Sigmoid colon (tissue), 6 donors: ENCODE measurements at regions not wholly inside any gene's neighbourhood (a gene's known extent, or its start where the extent isn't known, plus 50 kb on each side); places are given as distances from the start of the nearest gene placed in this dataset.

Experiments
- DNase-seq: peaks from one replicate; pipeline ENCODE4 v3.0.0-alpha.2; 2019
- H3K27ac ChIP-seq, 4 donors: fragments of 200-600 bp; sonication (generic); one replicate each; pipeline ENCODE4 v1.5.1; 2016 to 2019; ENCODE audit warnings: mild to moderate bottlenecking in 1 of 4
- H3K27me3 ChIP-seq, 3 donors: fragments of 200-600 bp; sonication (generic); one replicate each; pipeline ENCODE4 v1.5.1; 2019; ENCODE audit warnings: mild to moderate bottlenecking in 1 of 3
- H3K36me3 ChIP-seq, 4 donors: fragments of 200-600 bp; sonication (generic); one replicate each; pipeline ENCODE4 v1.5.1; 2016 to 2019
- H3K4me1 ChIP-seq, 4 donors: fragments of 200-600 bp; sonication (generic); one replicate each; pipeline ENCODE4 v1.5.1; 2017 to 2019
- H3K4me3 ChIP-seq, 4 donors: fragments of 200-600 bp; sonication (generic); one replicate each; pipeline ENCODE4 v1.5.1; 2017 to 2019; ENCODE audit warnings: mild to moderate bottlenecking in 2 of 4, moderate library complexity in 1 of 4
- H3K9me3 ChIP-seq, 4 donors: fragments of 200-600 bp in 3 of 4; sonication (generic) in 3 of 4; one replicate each; pipeline versions ENCODE4 v1.5.1 to v1.6.1; 2013 to 2019
- CTCF ChIP-seq, 4 experiments: fragments of 450-650 bp in 3 of 4; fragments of 200-600 bp in 1 of 4; IDR thresholded peaks; one replicate each; pipeline ENCODE4 v1.5.1; 2016 to 2019; ENCODE audit warnings: antibody characterized with exemption in 4 of 4, mild to moderate bottlenecking in 3 of 4, moderate library complexity in 2 of 4
- EP300 ChIP-seq, 4 donors: sonication (generic); formaldehyde crosslinking; IDR thresholded peaks; one replicate each; pipeline ENCODE4 v1.6.1; 2017; ENCODE audit warnings: antibody characterized with exemption in 4 of 4
- POLR2A ChIP-seq, 2 donors: fragments of 450-650 bp; IDR thresholded peaks; one replicate each; pipeline ENCODE4 v1.6.1; 2016; ENCODE audit warnings: antibody characterized with exemption in 2 of 2, mild to moderate bottlenecking in 2 of 2, moderate library complexity in 2 of 2
- POLR2AphosphoS5 ChIP-seq, 4 donors: sonication (generic); formaldehyde crosslinking; IDR thresholded peaks; one replicate each; pipeline ENCODE4 v1.6.1; 2017; ENCODE audit warnings: antibody characterized with exemption in 4 of 4
- WGBS, 2 donors: extraction: QIAGEN DNeasy Blood & Tissue Kit; methylation state at CpG; one replicate each; pipeline ENCODE4 v1.1.7; 2013; 5-methylcytosine and 5-hydroxymethylcytosine counted together
- intact Hi-C: fragments of 100-400 bp; cut with DNase I; formaldehyde crosslinking; loops from one replicate; pipeline ENCODE4 v1.15.1; 2023
- donor health status: healthy with polysubstance abuse.
- donor health status: healthy.

GRCh38 chr2:66080127-66080526 lies 354.8 kb upstream of the MEIS1 start:
- Histone ChIP-seq H3K9me3 (no peaks in the 10 kb centered on the region), H3K36me3 (no peaks in the 10 kb centered on the region), H3K27ac (no peak overlapping the region), H3K4me1 (no peaks in the 10 kb centered on the region), H3K4me3 (no peak overlapping the region), H3K27me3 (no peaks in the 10 kb centered on the region)
- 32 to 34% methylated on average over 5 of the region's 5 CpGs for WGBS, 2 donors
- intact Hi-C loops: no loop called here
- DNase-seq: no peak
- TF ChIP-seq POLR2AphosphoS5 (IDR thresholded peaks at IDR 0.05) (no peak), CTCF (IDR thresholded peaks at IDR 0.05) (no peak), EP300 (IDR thresholded peaks at IDR 0.05) (no peak), POLR2A (IDR thresholded peaks at IDR 0.05) (no peak)

GRCh38 chr2:66073172-66073571 lies 361.8 kb upstream of the MEIS1 start:
- H3K36me3 ChIP-seq: no peaks in the 10 kb centered on the region
- intact Hi-C loops: no loop called here
- H3K4me3 ChIP-seq: no peak overlapping the region
- peaks cover 0 to 6% (median 6%) of the 10 kb centered on the region in 4 donors for H3K4me1 ChIP-seq
- WGBS, 2 donors: 70 to 84% methylated on average over 4 of the region's 4 CpGs
- no peak for DNase-seq
- no peak for TF ChIP-seq EP300 (IDR thresholded peaks at IDR 0.05)
- TF ChIP-seq CTCF (IDR thresholded peaks at IDR 0.05): no peak
- no peak for TF ChIP-seq POLR2A (IDR thresholded peaks at IDR 0.05)
- no peak overlapping the region for H3K27ac ChIP-seq
- no peaks in the 10 kb centered on the region for H3K27me3 ChIP-seq
- H3K9me3 ChIP-seq: no peaks in the 10 kb centered on the region

GRCh38 chr2:66070721-66071602 lies 364.0 kb upstream of the MEIS1 start:
- peak overlapping the region; percentile 2 to 37 (median 23) for H3K4me3 ChIP-seq
- 35 to 58% methylated on average over 21 of the region's 21 CpGs for WGBS, 2 donors
- H3K9me3 ChIP-seq: no peaks in the 10 kb centered on the region
- DNase-seq: no peak
- H3K4me1 ChIP-seq: peaks cover 0 to 6% (median 6%) of the 10 kb centered on the region in 4 donors
- no peaks in the 10 kb centered on the region for H3K27me3 ChIP-seq
- H3K36me3 ChIP-seq: no peaks in the 10 kb centered on the region
- no peak for TF ChIP-seq CTCF (IDR thresholded peaks at IDR 0.05)
- no peak for TF ChIP-seq EP300 (IDR thresholded peaks at IDR 0.05)
- TF ChIP-seq POLR2A (IDR thresholded peaks at IDR 0.05): no peak
- TF ChIP-seq POLR2AphosphoS5 (IDR thresholded peaks at IDR 0.05): no peak
- H3K27ac ChIP-seq: peak overlapping the region in 1 of 4 donors; percentile 7
- intact Hi-C loops: no loop called here

- peak overlapping the region in 2 of 4 donors; percentile 29 to 37 for H3K4me3 ChIP-seq
- no peak for TF ChIP-seq POLR2A (IDR thresholded peaks at IDR 0.05)
- TF ChIP-seq EP300 (IDR thresholded peaks at IDR 0.05): no peak
- TF ChIP-seq POLR2AphosphoS5 (IDR thresholded peaks at IDR 0.05): no peak
- TF ChIP-seq CTCF (IDR thresholded peaks at IDR 0.05): no peak
- H3K36me3 ChIP-seq: no peaks in the 10 kb centered on the region
- no peak overlapping the region for H3K27ac ChIP-seq
- no peak for DNase-seq
- intact Hi-C loops: no loop called here
- H3K27me3 ChIP-seq: no peaks in the 10 kb centered on the region
- H3K9me3 ChIP-seq: no peaks in the 10 kb centered on the region
- H3K4me1 ChIP-seq: peaks cover 0 to 6% (median 6%) of the 10 kb centered on the region in 4 donors
- 90 to 94% methylated on average over 2 of the region's 2 CpGs for WGBS, 2 donors
Measured at GRCh38 chr2:66069937-66070720, 364.8 kb upstream of the MEIS1 start.
